Trophoblast cell (in vitro differentiated cells and primary cell): ENCODE measurements at regions not wholly inside any gene's neighbourhood (a gene's known extent, or its start where the extent isn't known, plus 50 kb on each side); places are given as distances from the start of the nearest gene placed in this dataset.

ENCODE experiments used
- DNase-seq, 2 donors: peaks; one replicate each; pipeline ENCODE4 v3.0.0-alpha.2; 2016
- H2AFZ ChIP-seq: 2 replicates; pipeline ENCODE4 v1.6.1; 2013; ENCODE audit warnings: low read length, moderate library complexity, mild to moderate bottlenecking; ENCODE audit not compliant: insufficient read depth, poor library complexity
- H2AK5ac ChIP-seq: 2 replicates; pipeline ENCODE4 v1.6.1; 2013; ENCODE audit warnings: mild to moderate bottlenecking, low read length
- H2BK120ac ChIP-seq: 2 replicates; pipeline ENCODE4 v1.6.1; 2013; ENCODE audit warnings: low read length, mild to moderate bottlenecking, moderate library complexity; ENCODE audit not compliant: insufficient read depth, poor library complexity
- H2BK12ac ChIP-seq: 2 replicates; pipeline ENCODE4 v1.6.1; 2013; ENCODE audit warnings: mild to moderate bottlenecking, low read length, moderate library complexity
- H2BK5ac ChIP-seq: 2 replicates; pipeline ENCODE4 v1.6.1; 2013; ENCODE audit warnings: low read length, low read depth, moderate library complexity, mild to moderate bottlenecking; ENCODE audit not compliant: poor library complexity
- H3K14ac ChIP-seq: 2 replicates; pipeline ENCODE4 v1.6.1; 2013; ENCODE audit warnings: mild to moderate bottlenecking, low read length
- H3K18ac ChIP-seq: 2 replicates; pipeline ENCODE4 v1.6.1; 2013; ENCODE audit warnings: mild to moderate bottlenecking, low read length
- H3K23ac ChIP-seq: 2 replicates; pipeline ENCODE4 v1.6.1; 2013; ENCODE audit warnings: low read length
- H3K27ac ChIP-seq: 2 replicates; pipeline ENCODE4 v1.5.1; 2013; ENCODE audit warnings: low read depth, mild to moderate bottlenecking, inconsistent platforms, low read length, moderate library complexity
- H3K27me3 ChIP-seq: 2 replicates; pipeline ENCODE4 v1.6.1; 2013; ENCODE audit warnings: inconsistent platforms, mild to moderate bottlenecking, low read length, moderate library complexity; ENCODE audit not compliant: insufficient read depth
- H3K36me3 ChIP-seq, 2 experiments: 1 replicate in 1 of 2; 2 replicates in 1 of 2; pipeline ENCODE4 v1.6.1; 2013; ENCODE audit warnings: low read length in 2 of 2, mild to moderate bottlenecking in 2 of 2, moderate library complexity in 1 of 2; ENCODE audit not compliant: insufficient read depth in 2 of 2, control insufficient read depth in 1 of 2
- H3K4ac ChIP-seq: 2 replicates; pipeline ENCODE4 v1.6.1; 2013; ENCODE audit warnings: low read depth, mild to moderate bottlenecking, low read length, moderate library complexity
- H3K4me1 ChIP-seq, 2 experiments: 1 replicate in 1 of 2; 2 replicates in 1 of 2; pipeline ENCODE4 v1.6.1; 2013; ENCODE audit warnings: low read length in 2 of 2, mild to moderate bottlenecking in 2 of 2, moderate library complexity in 1 of 2; ENCODE audit not compliant: insufficient read depth in 2 of 2, control insufficient read depth in 1 of 2
- H3K4me2 ChIP-seq: 2 replicates; pipeline ENCODE4 v1.6.1; 2013; ENCODE audit warnings: inconsistent platforms, mild to moderate bottlenecking, low read length, moderate library complexity
- H3K4me3 ChIP-seq: 2 replicates; pipeline ENCODE4 v1.5.1; 2013; ENCODE audit warnings: mild to moderate bottlenecking, low read depth, low read length, inconsistent platforms
- H3K79me1 ChIP-seq: one replicate; pipeline ENCODE4 v1.6.1; 2013; ENCODE audit warnings: low read length
- H3K79me2 ChIP-seq: 2 replicates; pipeline ENCODE4 v1.6.1; 2013; ENCODE audit warnings: low read length, mild to moderate bottlenecking; ENCODE audit not compliant: control insufficient read depth, insufficient read depth, poor library complexity
- H3K9ac ChIP-seq: 2 replicates; pipeline ENCODE4 v1.6.1; 2013; ENCODE audit warnings: mild to moderate bottlenecking, low read length
- H3K9me3 ChIP-seq: 2 replicates; pipeline ENCODE4 v1.6.1; 2013; ENCODE audit warnings: low read depth, mild to moderate bottlenecking, control low read depth, inconsistent platforms, low read length; ENCODE audit not compliant: insufficient read depth
- H4K12ac ChIP-seq: 2 replicates; pipeline ENCODE4 v1.6.1; 2013; ENCODE audit warnings: low read depth, mild to moderate bottlenecking, low read length, moderate library complexity
- H4K8ac ChIP-seq: 2 replicates; pipeline ENCODE4 v1.6.1; 2013; ENCODE audit warnings: low read depth, mild to moderate bottlenecking, low read length, moderate library complexity
- H4K91ac ChIP-seq: one replicate; pipeline ENCODE4 v1.6.1; 2013; ENCODE audit warnings: low read depth, mild to moderate bottlenecking, low read length, moderate library complexity
- WGBS: extraction: QIAGEN DNeasy Blood & Tissue Kit; methylation state at CpG from one replicate; pipeline ENCODE4 v1.1.7; 2013; ENCODE audit warnings: missing lambda C conversion rate; ENCODE audit not compliant: insufficient read length, insufficient coverage; ENCODE audit errors: extremely low coverage; 5-methylcytosine and 5-hydroxymethylcytosine counted together

- H3K79me2 ChIP-seq = no peaks in the 10 kb centered on the region
- no peak overlapping the region for H2BK5ac ChIP-seq
- peaks cover 5% of the 10 kb centered on the region for H3K9me3 ChIP-seq
- H2AFZ ChIP-seq = no peak overlapping the region
- H3K4me1 ChIP-seq = no peaks in the 10 kb centered on the region
- H4K91ac ChIP-seq = no peak overlapping the region
- no peaks in the 10 kb centered on the region for H3K79me1 ChIP-seq
- H3K36me3 ChIP-seq = no peaks in the 10 kb centered on the region
- H3K4me3 ChIP-seq = no peak overlapping the region
- no peak overlapping the region for H3K4me2 ChIP-seq
- H3K14ac ChIP-seq = no peak overlapping the region
- no peaks in the 10 kb centered on the region for H3K27me3 ChIP-seq
- no peak overlapping the region for H2BK12ac ChIP-seq
- no CpG with 5 or more reads among the region's 4 CpGs for whole genome bisulfite sequencing
- no peak overlapping the region for H4K8ac ChIP-seq
- H3K23ac ChIP-seq = no peak overlapping the region
- DNase-seq = peak in 1 of 2 donors; percentile 21
- no peak overlapping the region for H2BK120ac ChIP-seq
- no peak overlapping the region for H3K27ac ChIP-seq
- H3K9ac ChIP-seq = no peak overlapping the region
- no peak overlapping the region for H3K18ac ChIP-seq
- no peak overlapping the region for H3K4ac ChIP-seq
- H2AK5ac ChIP-seq = no peak overlapping the region
- H4K12ac ChIP-seq = no peak overlapping the region
These were observed 298.9 kb downstream of the EIPR1 start for GRCh38 chr2:3078684-3079083.

GRCh38 chr2:3076848-3077642, 300.6 kb downstream of the EIPR1 start:
- Histone ChIP-seq H4K91ac (no peak overlapping the region), H4K8ac (no peak overlapping the region), H3K27ac (no peak overlapping the region), H3K4me1 (no peaks in the 10 kb centered on the region), H2AK5ac (no peak overlapping the region), H3K79me1 (no peaks in the 10 kb centered on the region), H3K27me3 (no peaks in the 10 kb centered on the region), H3K9me3 (peaks cover 5% of the 10 kb centered on the region), H2AFZ (no peak overlapping the region), H3K4me3 (no peak overlapping the region), H2BK5ac (no peak overlapping the region), H3K4ac (no peak overlapping the region), H4K12ac (no peak overlapping the region), H3K36me3 (no peaks in the 10 kb centered on the region), H3K23ac (no peak overlapping the region), H3K4me2 (no peak overlapping the region), H2BK12ac (no peak overlapping the region), H3K79me2 (no peaks in the 10 kb centered on the region), H3K9ac (no peak overlapping the region), H3K14ac (no peak overlapping the region), H2BK120ac (no peak overlapping the region), H3K18ac (no peak overlapping the region)
- no CpG with 5 or more reads among the region's 21 CpGs for WGBS
- DNase-seq = no peak

- H2AK5ac ChIP-seq = no peak overlapping the region
- no peaks in the 10 kb centered on the region for H3K79me2 ChIP-seq
- H3K9me3 ChIP-seq = peaks cover 5% of the 10 kb centered on the region
- no peak overlapping the region for H2BK120ac ChIP-seq
- no peaks in the 10 kb centered on the region for H3K36me3 ChIP-seq
- DNase-seq = no peak
- H3K14ac ChIP-seq = no peak overlapping the region
- no CpG with 5 or more reads among the region's 4 CpGs for WGBS
- no peaks in the 10 kb centered on the region for H3K4me1 ChIP-seq
- H2AFZ ChIP-seq = no peak overlapping the region
- no peak overlapping the region for H3K4me2 ChIP-seq
- H3K27ac ChIP-seq = no peak overlapping the region
- no peak overlapping the region for H3K4me3 ChIP-seq
- H3K23ac ChIP-seq = no peak overlapping the region
- no peak overlapping the region for H4K12ac ChIP-seq
- H3K4ac ChIP-seq = no peak overlapping the region
- no peak overlapping the region for H4K8ac ChIP-seq
- H3K79me1 ChIP-seq = no peaks in the 10 kb centered on the region
- no peak overlapping the region for H3K9ac ChIP-seq
- H2BK12ac ChIP-seq = no peak overlapping the region
- H2BK5ac ChIP-seq = no peak overlapping the region
- H4K91ac ChIP-seq = no peak overlapping the region
- no peaks in the 10 kb centered on the region for H3K27me3 ChIP-seq
- no peak overlapping the region for H3K18ac ChIP-seq
These were observed 301.7 kb downstream of the EIPR1 start for GRCh38 chr2:3075991-3076340.

GRCh38 chr2:3075316-3075990, 302.2 kb downstream of the EIPR1 start:
- no peaks in the 10 kb centered on the region for H3K4me1 ChIP-seq
- no peak overlapping the region for H4K12ac ChIP-seq
- no peaks in the 10 kb centered on the region for H3K27me3 ChIP-seq
- no peak overlapping the region for H3K18ac ChIP-seq
- H2BK12ac ChIP-seq = no peak overlapping the region
- no peak overlapping the region for H2BK5ac ChIP-seq
- no peak overlapping the region for H3K14ac ChIP-seq
- no peak overlapping the region for H4K8ac ChIP-seq
- no peak overlapping the region for H3K4ac ChIP-seq
- WGBS = no CpG with 5 or more reads among the region's 11 CpGs
- no peaks in the 10 kb centered on the region for H3K36me3 ChIP-seq
- H4K91ac ChIP-seq = no peak overlapping the region
- H3K4me2 ChIP-seq = no peak overlapping the region
- H3K79me1 ChIP-seq = no peaks in the 10 kb centered on the region
- H2AK5ac ChIP-seq = no peak overlapping the region
- no peak overlapping the region for H2AFZ ChIP-seq
- no peak overlapping the region for H2BK120ac ChIP-seq
- no peak for DNase-seq
- H3K4me3 ChIP-seq = no peak overlapping the region
- H3K23ac ChIP-seq = no peak overlapping the region
- no peak overlapping the region for H3K9ac ChIP-seq
- no peak overlapping the region for H3K27ac ChIP-seq
- H3K9me3 ChIP-seq = peaks cover 5% of the 10 kb centered on the region
- H3K79me2 ChIP-seq = no peaks in the 10 kb centered on the region
